HEK293T (cell line): ENCODE measurements at regions not wholly inside any gene's neighbourhood (a gene's known extent, or its start where the extent isn't known, plus 50 kb on each side); places are given as distances from the start of the nearest gene placed in this dataset.

Experiments
- FOXK2 ChIP-seq: fragments of 450-650 bp; IDR thresholded peaks from 2 replicates; pipeline ENCODE4 v1.6.1; 2016; ENCODE audit warnings: mild to moderate bottlenecking
- L3MBTL2 ChIP-seq: fragments of 450-650 bp; conservative IDR thresholded peaks from 2 replicates; pipeline ENCODE4 v1.6.1; 2016; ENCODE audit warnings: mild to moderate bottlenecking
- LEF1 ChIP-seq: fragments of 450-650 bp; IDR thresholded peaks from 2 replicates; pipeline ENCODE4 v1.6.1; 2017; ENCODE audit warnings: mild to moderate bottlenecking, borderline replicate concordance

- TF ChIP-seq L3MBTL2 (no peak), FOXK2 (no peak), LEF1 (no peak)
These were observed 104.4 kb upstream of the SERBP1 start for GRCh38 chr1:67534627-67535065.
